GM20000 (cell line): ENCODE measurements at regions not wholly inside any gene's neighbourhood (a gene's known extent, or its start where the extent isn't known, plus 50 kb on each side); places are given as distances from the start of the nearest gene placed in this dataset.

Source experiments
- DNase-seq: peaks from one replicate; pipeline ENCODE4 v3.0.0; 2012; ENCODE audit warnings: low spot score
- CTCF ChIP-seq: IDR thresholded peaks from 2 replicates; pipeline ENCODE4 v1.5.1; 2012; ENCODE audit warnings: mild to moderate bottlenecking, control low read depth; ENCODE audit errors: extremely low read depth, missing control alignments

GRCh38 chr1:172934417-172934762, 116.4 kb downstream of the TNFSF18 start:
- DNase-seq, result no peak
- no peak for TF ChIP-seq CTCF

- no peak for DNase-seq
- no peak for TF ChIP-seq CTCF
Observed at GRCh38 chr1:172935062-172935592, 115.6 kb downstream of the TNFSF18 start.

GRCh38 chr1:172936088-172936645, 114.6 kb downstream of the TNFSF18 start:
- TF ChIP-seq CTCF, result no peak
- DNase-seq, result no peak

GRCh38 chr1:172938681-172939080, 112.1 kb downstream of the TNFSF18 start:
- no peak for TF ChIP-seq CTCF
- DNase-seq, result no peak

- no peak for TF ChIP-seq CTCF
- DNase-seq, result no peak
Observed at GRCh38 chr1:172939475-172939874, 111.3 kb downstream of the TNFSF18 start.

- DNase-seq, result no peak
- TF ChIP-seq CTCF, result no peak
Observed at GRCh38 chr1:172940174-172940855, 110.4 kb downstream of the TNFSF18 start.

- TF ChIP-seq CTCF, result no peak
- DNase-seq, result no peak
Observed at GRCh38 chr1:172941471-172941870, 109.3 kb downstream of the TNFSF18 start.
